GM19372 (cell line): ENCODE measurements at regions not wholly inside any gene's neighbourhood (a gene's known extent, or its start where the extent isn't known, plus 50 kb on each side); places are given as distances from the start of the nearest gene placed in this dataset.

ENCODE experiments used
- ATAC-seq: cut with Tn5 transposase; IDR thresholded peaks from one replicate; pipeline ENCODE4 v1.9.1; 2021; ENCODE audit warnings: mild to moderate bottlenecking, low read depth, moderate library complexity; ENCODE audit not compliant: unreplicated experiment

GRCh38 chr6:105641504-105641903 is 238.6 kb upstream of the PREP start:
- ATAC-seq, result no peak

DNA sequence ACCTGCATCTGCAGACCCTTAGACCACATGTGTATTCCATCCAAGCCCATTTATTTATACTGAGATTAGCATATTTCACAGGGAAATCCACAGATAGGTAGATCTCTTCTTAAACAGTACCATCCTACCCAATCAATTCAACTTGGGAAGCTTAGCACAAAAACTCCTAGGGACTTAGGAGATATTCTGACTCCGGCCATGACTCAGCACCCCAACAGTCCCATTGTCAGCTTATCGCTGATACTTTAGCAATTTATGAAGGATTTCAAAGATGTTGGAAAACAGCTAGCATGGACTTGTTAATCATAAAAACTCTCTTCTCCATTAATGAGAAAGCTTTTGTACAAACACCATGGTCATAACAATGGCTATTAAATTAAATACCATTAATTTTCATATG is 236.2 kb upstream of the PREP start:
- ATAC-seq, result no peak

DNA sequence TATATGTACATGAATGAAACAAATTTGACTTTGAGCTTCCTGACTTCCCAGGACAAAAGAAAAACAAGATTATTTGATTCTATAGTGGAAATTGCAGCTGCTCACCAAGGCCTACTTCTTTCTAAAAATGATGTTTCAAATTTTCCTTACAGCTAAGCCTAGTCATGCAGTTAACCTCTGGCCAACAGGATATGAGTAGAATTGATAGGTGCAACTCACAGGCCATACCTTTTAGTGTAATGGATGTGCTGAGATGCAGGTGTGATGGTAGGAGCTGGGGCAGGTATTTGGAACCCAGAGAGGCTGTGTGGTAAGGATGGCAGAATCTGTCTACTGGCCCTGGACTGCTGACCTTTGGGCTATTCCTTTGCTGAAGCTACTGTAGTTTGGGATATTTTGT is 230.9 kb upstream of the PREP start:
- ATAC-seq, result no peak

DNA sequence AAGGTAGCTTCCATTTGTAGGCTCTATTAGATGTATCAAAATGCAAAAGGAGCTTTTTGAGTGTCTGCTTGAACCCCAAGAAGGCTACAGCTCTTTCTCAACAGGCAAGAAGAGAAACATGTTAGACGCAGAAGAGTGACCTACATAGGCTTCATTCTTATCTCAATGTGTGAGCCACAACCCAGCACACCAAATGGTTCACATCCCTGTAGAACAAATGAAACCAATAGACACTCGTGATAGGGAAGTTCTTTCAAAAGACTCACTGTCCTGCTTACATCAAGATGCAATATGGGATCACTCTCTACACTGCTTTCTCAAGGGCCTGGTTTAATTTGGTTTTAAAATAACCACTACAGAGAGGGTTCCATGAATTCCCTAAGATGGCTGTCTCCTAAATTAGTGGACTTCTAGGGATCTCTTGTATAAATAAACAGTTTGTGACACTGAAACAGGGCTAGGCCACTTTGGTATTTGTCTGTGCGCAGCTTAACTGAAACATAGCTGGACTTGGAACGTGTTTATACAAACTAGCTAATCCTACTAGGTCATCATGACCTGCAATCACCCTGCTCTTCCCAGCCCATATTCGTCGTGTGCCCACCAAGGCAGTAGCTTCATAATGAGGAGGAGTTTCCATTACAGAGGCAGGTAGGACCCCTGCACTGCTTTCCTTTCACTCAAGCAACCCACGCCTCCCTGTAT is 225.4 kb upstream of the PREP start:
- no peak for ATAC-seq

GRCh38 chr6:105626295-105627158 is 223.6 kb upstream of the PREP start:
- ATAC-seq, result no peak

GRCh38 chr6:105624021-105624420 is 221.1 kb upstream of the PREP start:
- ATAC-seq, result no peak

GRCh38 chr6:105622226-105622625 is 219.3 kb upstream of the PREP start:
- ATAC-seq, result no peak

GRCh38 chr6:105621564-105622175 is 218.8 kb upstream of the PREP start:
- no peak for ATAC-seq

- no peak for ATAC-seq
These were observed 218.0 kb upstream of the PREP start for GRCh38 chr6:105620878-105621277.

GRCh38 chr6:105619971-105620741 is 217.3 kb upstream of the PREP start:
- no peak for ATAC-seq

- no peak for ATAC-seq
These were observed 215.4 kb upstream of the PREP start for GRCh38 chr6:105618247-105618646.

GRCh38 chr6:105616521-105616920 is 213.6 kb upstream of the PREP start:
- no peak for ATAC-seq

DNA sequence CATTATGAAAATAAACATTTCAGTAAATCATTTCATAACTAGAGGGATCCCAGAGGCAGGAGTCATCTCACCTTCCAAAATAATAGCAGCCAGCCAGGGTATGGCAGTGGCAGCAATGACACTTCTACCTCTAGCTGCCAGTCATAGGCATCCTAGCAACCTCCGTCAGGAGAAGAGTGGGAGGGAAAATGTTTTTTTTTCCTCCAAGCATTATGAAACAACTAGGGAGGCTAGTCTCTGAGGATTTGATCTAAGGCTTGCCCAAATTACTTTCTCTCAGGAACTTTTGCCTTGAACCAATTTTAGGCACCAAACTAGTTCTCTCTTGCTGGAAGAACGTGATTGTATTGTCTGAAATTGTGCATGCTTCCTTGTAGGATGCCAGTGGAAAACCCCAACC is 208.7 kb upstream of the PREP start:
- ATAC-seq, result no peak

DNA sequence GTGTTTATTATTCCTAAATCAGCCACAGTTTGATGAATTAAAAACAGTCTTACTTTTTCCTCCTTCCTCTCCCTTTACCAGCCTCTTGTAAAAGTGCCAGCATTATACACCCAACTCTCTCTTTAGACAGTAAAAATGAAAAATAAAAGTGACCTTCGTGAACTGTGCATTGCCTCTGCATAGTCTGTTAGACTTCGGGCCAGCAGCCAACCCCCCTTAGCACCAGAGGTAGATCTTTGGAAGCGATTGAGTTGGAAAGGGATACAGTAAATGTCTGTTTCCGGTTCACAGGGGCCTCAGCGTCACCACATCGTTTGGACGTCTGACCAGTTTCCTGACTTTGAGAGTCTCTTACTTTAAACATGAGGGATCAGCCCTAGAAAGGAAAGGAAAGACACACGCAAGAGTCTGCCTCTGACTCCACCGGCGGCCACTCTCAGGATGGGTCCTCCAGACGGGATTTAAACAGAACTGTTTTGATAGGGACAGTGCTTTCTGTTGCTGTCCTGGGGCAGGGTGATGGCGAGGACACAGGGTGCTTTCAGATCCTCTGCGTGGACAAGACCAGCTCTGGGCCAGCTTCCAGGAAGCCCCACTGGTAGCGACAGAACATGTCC is 206.6 kb upstream of the PREP start:
- ATAC-seq, result no peak

DNA sequence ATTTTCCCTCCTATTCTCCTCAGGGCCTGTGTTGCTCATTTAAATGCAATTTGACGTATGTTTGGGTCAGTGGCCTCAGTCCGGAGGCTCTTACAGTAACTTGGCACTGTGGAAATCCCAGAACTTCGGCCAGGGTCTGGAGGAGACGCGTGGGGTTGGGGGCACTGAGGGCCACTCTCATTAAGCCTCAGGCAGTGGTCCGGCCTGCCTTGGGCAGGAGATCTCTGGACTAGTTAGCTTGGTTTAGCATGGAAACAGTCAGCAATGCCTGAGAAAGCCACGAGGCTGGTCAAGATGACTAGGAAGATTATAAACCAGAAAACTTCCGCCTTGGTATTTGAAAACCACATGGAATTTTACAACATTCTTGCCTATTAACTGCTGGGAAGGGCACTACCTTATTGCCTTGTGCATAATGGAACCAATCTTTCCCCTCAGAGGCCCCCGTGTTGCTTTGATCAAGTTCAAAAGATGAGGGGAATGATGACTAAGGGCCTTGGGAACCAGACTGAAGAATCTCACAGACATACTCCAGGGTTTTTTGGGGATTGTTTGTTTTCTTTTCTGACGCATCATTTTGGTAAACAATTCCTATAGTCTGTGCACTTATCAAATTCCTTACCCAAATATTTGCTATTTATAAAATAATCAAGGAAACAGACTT is 206.0 kb upstream of the PREP start:
- no peak for ATAC-seq

- no peak for ATAC-seq
These were observed 205.0 kb upstream of the PREP start for GRCh38 chr6:105607636-105608621.

DNA sequence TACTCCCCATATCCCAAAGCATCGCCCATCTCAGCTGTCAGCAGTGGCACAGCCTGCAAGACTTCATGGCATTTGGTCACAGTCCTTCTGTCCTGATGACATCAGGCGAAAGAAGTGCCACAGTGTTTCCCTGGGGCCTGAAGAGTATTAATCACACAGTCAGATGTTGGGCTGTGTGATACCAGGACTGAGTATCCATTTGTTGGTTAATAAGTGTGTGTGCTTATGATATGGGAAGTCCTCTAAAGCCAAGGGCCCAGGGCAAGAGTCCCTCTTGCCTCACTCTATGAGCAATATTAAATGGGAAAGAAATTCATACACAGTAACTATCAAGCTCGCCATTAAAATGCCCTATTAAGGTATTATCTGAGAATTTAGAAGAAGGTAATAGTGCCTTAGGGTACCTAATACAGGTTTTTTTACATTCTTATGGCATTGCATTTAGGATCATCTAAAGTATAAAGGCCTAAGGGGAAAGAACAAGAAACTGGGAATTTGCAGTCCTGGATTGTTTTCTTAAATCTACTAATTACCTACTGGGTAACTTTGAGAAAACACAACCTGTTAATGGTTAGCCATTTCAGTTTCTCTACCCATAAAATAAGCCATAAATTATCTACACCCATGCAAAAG is 204.1 kb upstream of the PREP start:
- ATAC-seq, result no peak

GRCh38 chr6:105604587-105604884 is 201.7 kb upstream of the PREP start:
- ATAC-seq, result no peak
